PC-9 (cell line): ENCODE measurements at regions not wholly inside any gene's neighbourhood (a gene's known extent, or its start where the extent isn't known, plus 50 kb on each side); places are given as distances from the start of the nearest gene placed in this dataset.
"Not testable (repeated sequence)": the region's sequence is repeated elsewhere in the genome, so short reads cannot be mapped to it uniquely, and the experiment has no call there.

Experiments
- BruUV-seq: library from RNA; stranded (reverse); fragments of 400-500 nt; replicated peaks from 2 replicates; lab custom pipeline; 2021; lab: Mats Ljungman, UMichigan
- CTCF ChIA-PET: fragments of 300-600 bp; sonication (Branson Sonifier 250); formaldehyde crosslinking; loops from one replicate; lab custom pipeline; 2022; ENCODE audit warnings: antibody characterized with exemption; lab: Charles Lee
- POLR2A ChIA-PET: fragments of 300-600 bp; sonication (Branson Sonifier 250); formaldehyde crosslinking; loops from one replicate; lab custom pipeline; 2022; ENCODE audit warnings: antibody characterized with exemption; ENCODE audit not compliant: unreplicated experiment; lab: Charles Lee
- DNase-seq, 2 experiments: peaks; one replicate each; pipeline versions ENCODE4 v3.0.0 to v3.0.0-alpha.2; 2015 to 2022; ENCODE audit warnings: mixed read lengths in 1 of 2
- H2AFZ ChIP-seq: fragments of 200-600 bp; sonication (generic); 2 replicates; pipeline ENCODE4 v1.8.1; 2017; ENCODE audit warnings: antibody characterized with exemption
- H3F3A ChIP-seq: fragments of 200-600 bp; sonication (generic); 2 replicates; pipeline ENCODE4 v1.8.1; 2017; ENCODE audit warnings: antibody characterized with exemption, mild to moderate bottlenecking, low read depth; ENCODE audit not compliant: insufficient read depth
- H3K27ac ChIP-seq: fragments of 200-600 bp; sonication (generic); 2 replicates; pipeline ENCODE4 v1.6.1; 2016; ENCODE audit warnings: mixed run types
- H3K27me3 ChIP-seq: fragments of 200-600 bp; sonication (generic); 2 replicates; pipeline ENCODE4 v1.6.1; 2016; ENCODE audit warnings: low read depth, mixed run types; ENCODE audit not compliant: insufficient read depth
- H3K36me3 ChIP-seq: fragments of 200-600 bp; sonication (generic); 2 replicates; pipeline ENCODE4 v1.6.1; 2016; ENCODE audit warnings: low read depth, mixed run types
- H3K4me1 ChIP-seq: fragments of 200-600 bp; sonication (generic); replicated peaks from 2 replicates; pipeline ENCODE4 v1.6.1; 2016; ENCODE audit warnings: mixed run types; ENCODE audit not compliant: insufficient read depth
- H3K4me2 ChIP-seq: fragments of 200-600 bp; sonication (generic); 2 replicates; pipeline ENCODE4 v1.6.1; 2017; ENCODE audit warnings: mixed run types
- H3K4me3 ChIP-seq: fragments of 200-600 bp; sonication (generic); 2 replicates; pipeline ENCODE4 v1.6.1; 2016; ENCODE audit warnings: mixed run types
- H3K79me2 ChIP-seq: fragments of 200-600 bp; sonication (generic); 2 replicates; pipeline ENCODE4 v1.6.1; 2017; ENCODE audit warnings: low read depth, mixed run types
- H3K9me2 ChIP-seq: fragments of 200-600 bp; sonication (generic); 2 replicates; pipeline ENCODE4 v1.8.1; 2017; ENCODE audit warnings: mild to moderate bottlenecking; ENCODE audit not compliant: insufficient read depth
- H3K9me3 ChIP-seq: fragments of 200-600 bp; sonication (generic); 2 replicates; pipeline ENCODE4 v1.8.1; 2016; ENCODE audit warnings: low read depth; ENCODE audit not compliant: insufficient read depth
- H4K20me1 ChIP-seq: fragments of 200-600 bp; sonication (generic); 2 replicates; pipeline ENCODE4 v1.8.1; 2017; ENCODE audit not compliant: insufficient read depth
- EZH2 ChIP-seq: fragments of 200-600 bp; sonication (generic); IDR thresholded peaks from 2 replicates; pipeline ENCODE4 v1.8.0; 2017; ENCODE audit warnings: antibody characterized with exemption, low read depth
- intact Hi-C: fragments of 100-400 bp; cut with micrococcal nuclease; formaldehyde crosslinking; loops from one replicate; pipeline ENCODE4 v1.10.0; 2022; ENCODE audit not compliant: unreplicated experiment
- TF ChIP-seq, protein P1 (sequence below): fragments of 200-600 bp; sonication (generic); conservative IDR thresholded peaks from 2 replicates; pipeline ENCODE4 v1.6.1; 2017; ENCODE audit warnings: mixed run types, antibody characterized with exemption, mild to moderate bottlenecking, moderate library complexity

GRCh38 chr5:90051756-90052155 is 357.8 kb downstream of the CETN3 start:
- Histone ChIP-seq H3K79me2 (no peaks in the 10 kb centered on the region), H3K9me2 (no peaks in the 10 kb centered on the region), H4K20me1 (no peaks in the 10 kb centered on the region), H3K4me3 (no peak overlapping the region), H3K4me2 (no peak overlapping the region), H3K36me3 (no peaks in the 10 kb centered on the region), H3F3A (no peaks in the 10 kb centered on the region), H3K9me3 (no peaks in the 10 kb centered on the region), H2AFZ (no peak overlapping the region), H3K4me1 (no peaks in the 10 kb centered on the region), H3K27ac (no peak overlapping the region), H3K27me3 (no peaks in the 10 kb centered on the region)
- no peak for TF ChIP-seq EZH2
- TF ChIP-seq, protein P1, sequence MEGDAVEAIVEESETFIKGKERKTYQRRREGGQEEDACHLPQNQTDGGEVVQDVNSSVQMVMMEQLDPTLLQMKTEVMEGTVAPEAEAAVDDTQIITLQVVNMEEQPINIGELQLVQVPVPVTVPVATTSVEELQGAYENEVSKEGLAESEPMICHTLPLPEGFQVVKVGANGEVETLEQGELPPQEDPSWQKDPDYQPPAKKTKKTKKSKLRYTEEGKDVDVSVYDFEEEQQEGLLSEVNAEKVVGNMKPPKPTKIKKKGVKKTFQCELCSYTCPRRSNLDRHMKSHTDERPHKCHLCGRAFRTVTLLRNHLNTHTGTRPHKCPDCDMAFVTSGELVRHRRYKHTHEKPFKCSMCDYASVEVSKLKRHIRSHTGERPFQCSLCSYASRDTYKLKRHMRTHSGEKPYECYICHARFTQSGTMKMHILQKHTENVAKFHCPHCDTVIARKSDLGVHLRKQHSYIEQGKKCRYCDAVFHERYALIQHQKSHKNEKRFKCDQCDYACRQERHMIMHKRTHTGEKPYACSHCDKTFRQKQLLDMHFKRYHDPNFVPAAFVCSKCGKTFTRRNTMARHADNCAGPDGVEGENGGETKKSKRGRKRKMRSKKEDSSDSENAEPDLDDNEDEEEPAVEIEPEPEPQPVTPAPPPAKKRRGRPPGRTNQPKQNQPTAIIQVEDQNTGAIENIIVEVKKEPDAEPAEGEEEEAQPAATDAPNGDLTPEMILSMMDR = no peak
- intact Hi-C loops = no loop called here
- no TSS peak for BruUV-seq
- CTCF ChIA-PET = no interaction called here
- POLR2A ChIA-PET = interaction anchor here (0.6 kb wide), 1 partner anchor 873 kb away, joined by 3 read pairs; no protein-coding TSS in a partner anchor
- DNase-seq = no peak

GRCh38 chr5:90050103-90050502 is 359.5 kb downstream of the CETN3 start:
- BruUV-seq = no TSS peak

GRCh38 chr5:90047113-90047512 is 362.4 kb downstream of the CETN3 start:
- BruUV-seq = no TSS peak
- Histone ChIP-seq H3K79me2 (no peaks in the 10 kb centered on the region), H3K4me3 (no peak overlapping the region), H3F3A (no peaks in the 10 kb centered on the region), H3K9me3 (no peaks in the 10 kb centered on the region), H3K9me2 (no peaks in the 10 kb centered on the region), H2AFZ (no peak overlapping the region), H3K4me2 (no peak overlapping the region), H3K4me1 (no peaks in the 10 kb centered on the region), H3K27me3 (no peaks in the 10 kb centered on the region), H3K27ac (no peak overlapping the region), H3K36me3 (no peaks in the 10 kb centered on the region), H4K20me1 (no peaks in the 10 kb centered on the region)
- no peak for DNase-seq
- intact Hi-C loops = no loop called here
- POLR2A ChIA-PET = no interaction called here
- TF ChIP-seq, protein P1 = no peak
- no peak for TF ChIP-seq EZH2
- CTCF ChIA-PET = no interaction called here

More at GRCh38 chr5:90050103-90050502, 359.5 kb downstream of the CETN3 start:
- TF ChIP-seq, protein P1 = no peak
- no peak for TF ChIP-seq EZH2
- H3K4me1 ChIP-seq = no peaks in the 10 kb centered on the region
- no peaks in the 10 kb centered on the region for H3K9me2 ChIP-seq
- no peaks in the 10 kb centered on the region for H3F3A ChIP-seq
- no peak overlapping the region for H3K4me3 ChIP-seq
- intact Hi-C loops = no loop called here
- H3K4me2 ChIP-seq = no peak overlapping the region
- POLR2A ChIA-PET = no interaction called here
- no peaks in the 10 kb centered on the region for H3K36me3 ChIP-seq
- no peaks in the 10 kb centered on the region for H3K9me3 ChIP-seq
- DNase-seq = no peak
- no peaks in the 10 kb centered on the region for H3K79me2 ChIP-seq
- H4K20me1 ChIP-seq = no peaks in the 10 kb centered on the region
- no peak overlapping the region for H3K27ac ChIP-seq
- CTCF ChIA-PET = no interaction called here
- no peak overlapping the region for H2AFZ ChIP-seq
- no peaks in the 10 kb centered on the region for H3K27me3 ChIP-seq

DNA sequence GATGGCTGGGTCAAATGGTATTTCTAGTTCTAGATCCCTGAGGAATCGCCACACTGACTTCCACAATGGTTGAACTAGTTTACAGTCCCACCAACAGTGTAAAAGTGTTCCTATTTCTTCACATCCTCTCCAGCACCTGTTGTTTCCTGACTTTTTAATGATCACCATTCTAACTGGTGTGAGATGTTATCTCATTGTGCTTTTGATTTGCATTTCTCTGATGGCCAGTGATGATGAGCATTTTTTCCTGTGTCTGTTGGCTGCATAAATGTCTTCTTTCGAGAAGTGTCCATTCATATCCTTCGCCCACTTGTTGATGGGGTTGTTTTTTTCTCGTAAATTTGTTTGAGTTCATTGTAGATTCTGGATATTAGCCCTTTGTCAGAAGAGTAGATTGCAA is 369.5 kb downstream of the CETN3 start:
- H3K27ac ChIP-seq, POLR2A ChIA-PET, BruUV-seq, H2AFZ ChIP-seq, H4K20me1 ChIP-seq, H3K9me2 ChIP-seq, H3K9me3 ChIP-seq, H3K36me3 ChIP-seq, DNase-seq, H3K27me3 ChIP-seq, CTCF ChIA-PET, H3F3A ChIP-seq, H3K4me2 ChIP-seq, H3K4me3 ChIP-seq, H3K79me2 ChIP-seq, H3K4me1 ChIP-seq, intact Hi-C loops: not testable (repeated sequence)
